ENCODE measurements at regions not wholly inside any gene's neighbourhood (a gene's known extent, or its start where the extent isn't known, plus 50 kb on each side); places are given as distances from the start of the nearest gene placed in this dataset.

DNA sequence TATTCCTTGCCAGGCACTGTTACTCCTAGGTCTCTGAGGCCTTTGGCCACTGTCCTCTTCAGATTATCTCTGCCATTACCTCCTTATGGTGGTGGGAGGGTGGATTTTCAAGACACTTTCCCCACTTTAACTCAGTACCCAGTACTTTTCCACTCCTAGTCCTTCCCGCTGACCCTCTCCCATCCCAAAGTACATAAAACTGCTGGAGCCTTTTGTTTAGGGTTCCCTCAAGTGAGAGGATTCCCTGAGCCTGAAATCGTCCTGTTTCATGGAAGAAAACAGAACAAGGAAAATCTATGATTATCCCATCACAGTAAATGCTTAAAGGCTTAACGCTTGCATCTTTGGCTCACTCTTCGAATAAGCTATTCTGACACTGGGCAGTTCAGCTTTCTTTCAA, 1742.5 kb upstream of the ADGRL3 start:
- TF ChIP-seq, protein P1, sequence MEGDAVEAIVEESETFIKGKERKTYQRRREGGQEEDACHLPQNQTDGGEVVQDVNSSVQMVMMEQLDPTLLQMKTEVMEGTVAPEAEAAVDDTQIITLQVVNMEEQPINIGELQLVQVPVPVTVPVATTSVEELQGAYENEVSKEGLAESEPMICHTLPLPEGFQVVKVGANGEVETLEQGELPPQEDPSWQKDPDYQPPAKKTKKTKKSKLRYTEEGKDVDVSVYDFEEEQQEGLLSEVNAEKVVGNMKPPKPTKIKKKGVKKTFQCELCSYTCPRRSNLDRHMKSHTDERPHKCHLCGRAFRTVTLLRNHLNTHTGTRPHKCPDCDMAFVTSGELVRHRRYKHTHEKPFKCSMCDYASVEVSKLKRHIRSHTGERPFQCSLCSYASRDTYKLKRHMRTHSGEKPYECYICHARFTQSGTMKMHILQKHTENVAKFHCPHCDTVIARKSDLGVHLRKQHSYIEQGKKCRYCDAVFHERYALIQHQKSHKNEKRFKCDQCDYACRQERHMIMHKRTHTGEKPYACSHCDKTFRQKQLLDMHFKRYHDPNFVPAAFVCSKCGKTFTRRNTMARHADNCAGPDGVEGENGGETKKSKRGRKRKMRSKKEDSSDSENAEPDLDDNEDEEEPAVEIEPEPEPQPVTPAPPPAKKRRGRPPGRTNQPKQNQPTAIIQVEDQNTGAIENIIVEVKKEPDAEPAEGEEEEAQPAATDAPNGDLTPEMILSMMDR (conservative IDR thresholded peaks at IDR 0.05 in 1 of 2, IDR thresholded peaks at IDR 0.05 in 1 of 2; ENCODE audit: extremely low read depth in 1 of 2, insufficient read depth in 1 of 2, low read depth in 1 of 2, low read length in 2 of 2): no peak
- no peak for TF ChIP-seq EZH2 (IDR thresholded peaks at IDR 0.05; ENCODE audit: borderline replicate concordance, low read length)

Measured in mammary epithelial cell (primary cell).